A549 (cell line): ENCODE measurements at regions not wholly inside any gene's neighbourhood (a gene's known extent, or its start where the extent isn't known, plus 50 kb on each side); places are given as distances from the start of the nearest gene placed in this dataset.

Experiments used
- ATAC-seq, 2 experiments: fragments of 200-7000 bp in 1 of 2; fragments of >200 bp in 1 of 2; cut with Nextera tagmentation in 1 of 2; cut with Tn5 transposase in 1 of 2; 3 replicates each; pipeline versions ENCODE4 v1.8.0 to v1.9.1; 2018 to 2020; ENCODE audit warnings: mild to moderate bottlenecking in 1 of 2, moderate library complexity in 1 of 2
- CTCF ChIA-PET: fragments of 300-600 bp; sonication (Branson Sonifier 250); formaldehyde crosslinking; extraction: SDS; loops from one replicate; lab custom pipeline; 2021; ENCODE audit warnings: antibody characterized with exemption, inconsistent platforms; lab: Yijun Ruan, JAX
- POLR2A ChIA-PET: fragments of 350-600 bp; formaldehyde crosslinking; extraction: SDS; loops from one replicate; lab custom pipeline; 2021; ENCODE audit warnings: antibody characterized with exemption, inconsistent platforms; lab: Yijun Ruan, JAX
- DNase-seq, 2 experiments: peaks; one replicate each; pipeline versions ENCODE4 v3.0.0 to v3.0.0-alpha.2; 2011 to 2016; ENCODE audit warnings: low read depth in 1 of 2, low spot score in 1 of 2
- FAIRE-seq: peaks from 2 replicates; lab custom pipeline; 2011; peaks lifted over from hg19 to GRCh38; lab: Jason Lieb, UNC
- H3K27ac ChIP-seq, 2 experiments: fragments of >200 bp; sonication (Bioruptor Twin); formaldehyde crosslinking; 3 replicates each; pipeline ENCODE4 v1.5.1; 2016 to 2017
- H3K4me1 ChIP-seq: fragments of >200 bp; sonication (Bioruptor Twin); formaldehyde crosslinking; 3 replicates; pipeline ENCODE4 v1.6.1; 2016
- H3K4me2 ChIP-seq: fragments of >200 bp; sonication (Bioruptor Twin); formaldehyde crosslinking; 3 replicates; pipeline ENCODE4 v1.6.1; 2016
- H3K4me3 ChIP-seq: fragments of >200 bp; sonication (Bioruptor Twin); formaldehyde crosslinking; 3 replicates; pipeline ENCODE4 v1.5.1; 2016
- H3K9me3 ChIP-seq: fragments of >200 bp; sonication (Bioruptor Twin); formaldehyde crosslinking; 3 replicates; pipeline ENCODE4 v1.6.1; 2016
- ATOH8 ChIP-seq: fragments of 250-450 bp; sonication (Bioruptor Pico); IDR thresholded peaks from 2 replicates; pipeline ENCODE4 v1.5.0; 2020; ENCODE audit warnings: low read depth, mild to moderate bottlenecking, moderate library complexity
- BCL3 ChIP-seq: fragments of >200 bp; sonication (Bioruptor Twin); formaldehyde crosslinking; IDR thresholded peaks from 3 replicates; pipeline ENCODE4 v1.6.1; 2016
- BHLHE40 ChIP-seq: IDR thresholded peaks from 2 replicates; pipeline ENCODE4 v1.6.1; 2012; ENCODE audit warnings: low read depth, low read length, inconsistent platforms
- CBX8 ChIP-seq: fragments of 200-600 bp; sonication (generic); IDR thresholded peaks from 2 replicates; pipeline ENCODE4 v1.6.1; 2016
- CEBPB ChIP-seq, 2 experiments: fragments of >200 bp in 1 of 2; sonication (Bioruptor Twin) in 1 of 2; formaldehyde crosslinking in 1 of 2; IDR thresholded peaks; 2 replicates each; pipeline ENCODE4 v1.6.1; 2012 to 2016
- CHD4 ChIP-seq: fragments of 200-600 bp; sonication (generic); IDR thresholded peaks from 2 replicates; pipeline ENCODE4 v1.6.1; 2016; ENCODE audit warnings: antibody characterized with exemption, mild to moderate bottlenecking, borderline replicate concordance
- E2F6 ChIP-seq: IDR thresholded peaks from 2 replicates; pipeline ENCODE4 v1.6.1; 2012; ENCODE audit warnings: low read depth, borderline replicate concordance
- ELK1 ChIP-seq: fragments of 150-350 bp; IDR thresholded peaks from 2 replicates; pipeline ENCODE4 v1.6.1; 2014; ENCODE audit warnings: low read depth, mild to moderate bottlenecking, low read length
- EP300 ChIP-seq, 2 experiments: fragments of >200 bp; sonication (Bioruptor Twin); formaldehyde crosslinking; IDR thresholded peaks; 2 replicates in 1 of 2; 3 replicates in 1 of 2; pipeline ENCODE4 v1.6.1; 2016 to 2017
- FOSB ChIP-seq: fragments of 250-450 bp; sonication (Bioruptor Pico); IDR thresholded peaks from 2 replicates; pipeline ENCODE4 v1.5.0; 2020; ENCODE audit warnings: mild to moderate bottlenecking, moderate library complexity
- FOSL2 ChIP-seq, 2 experiments: fragments of 450-650 bp in 1 of 2; fragments of >200 bp in 1 of 2; sonication (Bioruptor Twin) in 1 of 2; formaldehyde crosslinking; IDR thresholded peaks; 2 replicates each; pipeline versions ENCODE4 v1.5.0 to v1.6.1; 2016 to 2020; ENCODE audit warnings: mild to moderate bottlenecking in 1 of 2, moderate library complexity in 1 of 2
- GATA3 ChIP-seq: IDR thresholded peaks from 2 replicates; pipeline ENCODE4 v1.6.1; 2012; ENCODE audit warnings: borderline replicate concordance
- HES2 ChIP-seq: fragments of >200 bp; sonication (Bioruptor Twin); formaldehyde crosslinking; IDR thresholded peaks from 2 replicates; pipeline ENCODE4 v1.6.1; 2016
- HOXA7 ChIP-seq: fragments of 250-450 bp; sonication (Bioruptor Pico); IDR thresholded peaks from 2 replicates; pipeline ENCODE4 v1.5.0; 2020; ENCODE audit warnings: mild to moderate bottlenecking, moderate library complexity
- HOXB13 ChIP-seq: fragments of 250-450 bp; sonication (Bioruptor Pico); IDR thresholded peaks from 2 replicates; pipeline ENCODE4 v1.5.0; 2020; ENCODE audit warnings: low read depth, mild to moderate bottlenecking, moderate library complexity
- KDM1A ChIP-seq: fragments of 200-600 bp; sonication (generic); IDR thresholded peaks from 2 replicates; pipeline ENCODE4 v1.6.1; 2016; ENCODE audit warnings: low read depth, mild to moderate bottlenecking
- MAX ChIP-seq: IDR thresholded peaks from 2 replicates; pipeline ENCODE4 v1.6.1; 2012
- MAZ ChIP-seq: fragments of 150-350 bp; IDR thresholded peaks from 2 replicates; pipeline ENCODE4 v1.6.1; 2014; ENCODE audit warnings: antibody characterized with exemption, low read depth, low read length, borderline replicate concordance
- NPAS2 ChIP-seq: fragments of 250-450 bp; sonication (Bioruptor Pico); IDR thresholded peaks from 2 replicates; pipeline ENCODE4 v1.8.0; 2022; ENCODE audit warnings: mild to moderate bottlenecking, moderate library complexity, borderline replicate concordance
- PBX3 ChIP-seq: IDR thresholded peaks from 2 replicates; pipeline ENCODE4 v1.6.1; 2012
- PHF8 ChIP-seq: fragments of 200-600 bp; sonication (generic); IDR thresholded peaks from 2 replicates; pipeline ENCODE4 v1.6.1; 2016; ENCODE audit warnings: low read depth, mild to moderate bottlenecking, antibody characterized with exemption, moderate library complexity, borderline replicate concordance
- POLR2A ChIP-seq: IDR thresholded peaks from 2 replicates; pipeline ENCODE4 v1.6.1; 2012; ENCODE audit warnings: mild to moderate bottlenecking, low read length
- RCOR1 ChIP-seq: fragments of 150-350 bp; IDR thresholded peaks from 2 replicates; pipeline ENCODE4 v1.6.1; 2014; ENCODE audit warnings: antibody characterized with exemption, low read length, low read depth
- SREBF2 ChIP-seq: fragments of 450-650 bp; IDR thresholded peaks from 2 replicates; pipeline ENCODE4 v1.6.1; 2014; ENCODE audit warnings: mild to moderate bottlenecking, moderate library complexity
- TFCP2L1 ChIP-seq: fragments of 250-450 bp; sonication (Bioruptor Pico); IDR thresholded peaks from 2 replicates; pipeline ENCODE4 v1.5.0; 2021; ENCODE audit warnings: mild to moderate bottlenecking
- TP53 ChIP-seq: fragments of 250-450 bp; sonication (Bioruptor Pico); IDR thresholded peaks from 2 replicates; pipeline ENCODE4 v1.5.0; 2021; ENCODE audit warnings: mild to moderate bottlenecking, moderate library complexity
- USF2 ChIP-seq: fragments of 450-650 bp; IDR thresholded peaks from 2 replicates; pipeline ENCODE4 v1.6.1; 2014; ENCODE audit warnings: antibody characterized with exemption
- WGBS: methylation state at CpG from one replicate; pipeline ENCODE4 v1.1.6; 2017; ENCODE audit errors: missing lambda C conversion rate; 5-methylcytosine and 5-hydroxymethylcytosine counted together

GRCh38 chr5:122707796-122708195 is 67.1 kb upstream of the SNX2 start:
- CTCF ChIA-PET = no interaction called here
- no peak for DNase-seq
- no peak for TF ChIP-seq FOSL2 (IDR thresholded peaks at IDR 0.05)
- 0 out of 2 replicates have a peak, but pooled peaks have one; percentile 8 for TF ChIP-seq FOSL2 (CRISPR knock-in tag; IDR thresholded peaks at IDR 0.05)
- TF ChIP-seq SREBF2 = no peak
- POLR2A ChIA-PET = no interaction called here
- H3K9me3 ChIP-seq = no peaks in the 10 kb centered on the region
- H3K27ac ChIP-seq = no peak overlapping the region
- FAIRE-seq = no peak
- H3K4me3 ChIP-seq = no peak overlapping the region
- H3K4me2 ChIP-seq = no peak overlapping the region
- no peak for ATAC-seq
- no peaks in the 10 kb centered on the region for H3K4me1 ChIP-seq

- Histone ChIP-seq H3K27ac (no peak overlapping the region), H3K4me1 (no peaks in the 10 kb centered on the region), H3K9me3 (no peaks in the 10 kb centered on the region), H3K4me2 (no peak overlapping the region), H3K4me3 (no peak overlapping the region)
- ChIA-PET CTCF (interaction anchor here (1.2 kb wide), 1 partner anchor 16 kb away, joined by 4 read pairs; no protein-coding TSS in a partner anchor), POLR2A (no interaction called here)
- TF ChIP-seq MAZ = no peak
- TF ChIP-seq ATOH8 (CRISPR knock-in tag) = no peak
- TF ChIP-seq PHF8 = no peak
- TF ChIP-seq POLR2A = no peak
- TF ChIP-seq TP53 = no peak
- no peak for TF ChIP-seq BCL3
- TF ChIP-seq PBX3 = no peak
- no peak for TF ChIP-seq FOSL2 (IDR thresholded peaks at IDR 0.05)
- TF ChIP-seq FOSL2 (CRISPR knock-in tag; IDR thresholded peaks at IDR 0.05) = no peak
- TF ChIP-seq FOSB (CRISPR knock-in tag) = no peak
- no peak for TF ChIP-seq HES2
- TF ChIP-seq HOXA7 (CRISPR knock-in tag) = no peak
- no peak for TF ChIP-seq SREBF2
- 70% methylated on average over 3 of the region's 3 CpGs for WGBS
- no peak for FAIRE-seq
- ATAC-seq = no peak
- no peak for DNase-seq
These were observed 61.8 kb upstream of the SNX2 start for GRCh38 chr5:122713041-122713440.

GRCh38 chr5:122715095-122715494 is 59.8 kb upstream of the SNX2 start:
- peak in 1 of 2 experiments; percentile 20; a peak in 1 of 6 replicates for ATAC-seq
- TF ChIP-seq NPAS2 (no peak), EP300 (IDR thresholded peaks at IDR 0.05) (no peak), BHLHE40 (no peak), USF2 (no peak), KDM1A (no peak), FOSL2 (IDR thresholded peaks at IDR 0.05) (no peak), FOSL2 (CRISPR knock-in tag; IDR thresholded peaks at IDR 0.05) (no peak), HOXB13 (CRISPR knock-in tag) (no peak), TP53 (no peak), GATA3 (no peak), CBX8 (no peak), MAX (no peak), TFCP2L1 (no peak), CEBPB (IDR thresholded peaks at IDR 0.05) (no peak), ATOH8 (CRISPR knock-in tag) (no peak), ELK1 (no peak), RCOR1 (no peak), E2F6 (no peak), CHD4 (no peak)
- TF ChIP-seq, all 56 proteins: peak for 0
- no peak overlapping the region for H3K27ac ChIP-seq

More at GRCh38 chr5:122715095-122715494, 59.8 kb upstream of the SNX2 start:
- ChIA-PET POLR2A (no interaction called here), CTCF (no interaction called here)
- Histone ChIP-seq H3K4me2 (no peak overlapping the region), H3K4me1 (no peaks in the 10 kb centered on the region), H3K4me3 (no peak overlapping the region), H3K9me3 (no peaks in the 10 kb centered on the region)
- DNase-seq = peak in 1 of 2 experiments; percentile 7
- 0% methylated on average over 1 of the region's 1 CpG for WGBS
- no peak for FAIRE-seq
